NCI-H82 (cell line): ENCODE measurements at regions not wholly inside any gene's neighbourhood (a gene's known extent, or its start where the extent isn't known, plus 50 kb on each side); places are given as distances from the start of the nearest gene placed in this dataset.
"Not testable (repeated sequence)": the region's sequence is repeated elsewhere in the genome, so short reads cannot be mapped to it uniquely, and the experiment has no call there.

Experiments used
- DNase-seq: peaks from one replicate; lab custom pipeline; 2025; lab: John Stamatoyannopoulos, UW

- not testable (repeated sequence) for DNase-seq
Observed at GRCh38 chr14:48260394-48261295, 585.2 kb upstream of the MDGA2 start.

- DNase-seq: not testable (repeated sequence)
Observed at GRCh38 chr14:48259876-48260275, 584.5 kb upstream of the MDGA2 start.

- peak; percentile 59 for DNase-seq
Observed at GRCh38 chr14:48259232-48259631, 583.8 kb upstream of the MDGA2 start.

- not testable (repeated sequence) for DNase-seq
Observed at GRCh38 chr14:48258703-48259102, 583.3 kb upstream of the MDGA2 start.

GRCh38 chr14:48253020-48253419 lies 577.6 kb upstream of the MDGA2 start:
- no peak for DNase-seq

GRCh38 chr14:48251290-48251689 lies 575.9 kb upstream of the MDGA2 start:
- no peak for DNase-seq

GRCh38 chr14:48250575-48250974 lies 575.2 kb upstream of the MDGA2 start:
- no peak for DNase-seq

GRCh38 chr14:48247977-48248376 lies 572.6 kb upstream of the MDGA2 start:
- DNase-seq: no peak

GRCh38 chr14:48243900-48244299 lies 568.5 kb upstream of the MDGA2 start:
- no peak for DNase-seq

- no peak for DNase-seq
Observed at GRCh38 chr14:48229091-48229490, 553.7 kb upstream of the MDGA2 start.

GRCh38 chr14:48193893-48194292 lies 518.5 kb upstream of the MDGA2 start:
- DNase-seq: no peak

- not testable (repeated sequence) for DNase-seq
Observed at GRCh38 chr14:48149624-48150023, 474.2 kb upstream of the MDGA2 start.

GRCh38 chr14:48140804-48141203 lies 465.4 kb upstream of the MDGA2 start:
- no peak for DNase-seq

GRCh38 chr14:48129472-48129871 lies 454.1 kb upstream of the MDGA2 start:
- no peak for DNase-seq

- DNase-seq: no peak
Observed at GRCh38 chr14:48127674-48128073, 452.3 kb upstream of the MDGA2 start.

GRCh38 chr14:48125654-48126053 lies 450.2 kb upstream of the MDGA2 start:
- DNase-seq: peak; percentile 94

GRCh38 chr14:48113713-48114112 lies 438.3 kb upstream of the MDGA2 start:
- no peak for DNase-seq

GRCh38 chr14:48111151-48111550 lies 435.7 kb upstream of the MDGA2 start:
- DNase-seq: no peak

- DNase-seq: no peak
Observed at GRCh38 chr14:48107646-48108045, 432.2 kb upstream of the MDGA2 start.

GRCh38 chr14:48096897-48097296 lies 421.5 kb upstream of the MDGA2 start:
- no peak for DNase-seq

- DNase-seq: no peak
Observed at GRCh38 chr14:48086516-48086915, 411.1 kb upstream of the MDGA2 start.

- DNase-seq: no peak
Observed at GRCh38 chr14:48075487-48075886, 400.1 kb upstream of the MDGA2 start.

GRCh38 chr14:48052973-48053372 lies 377.6 kb upstream of the MDGA2 start:
- DNase-seq: no peak

GRCh38 chr14:48035836-48036235 lies 360.4 kb upstream of the MDGA2 start:
- DNase-seq: peak; percentile 89
